Kidney (tissue), 13 donors: ENCODE measurements at regions not wholly inside any gene's neighbourhood (a gene's known extent, or its start where the extent isn't known, plus 50 kb on each side); places are given as distances from the start of the nearest gene placed in this dataset.

Experiments used
- DNase-seq, 5 donors: peaks; one replicate each; pipeline ENCODE4 v3.0.0-alpha.2; 2013 to 2020
- FAIRE-seq: peaks from 2 replicates; lab custom pipeline; 2012; peaks lifted over from hg19 to GRCh38; lab: Jason Lieb, UNC
- H3K27ac ChIP-seq, 2 donors: one replicate each; pipeline ENCODE4 v1.7.0; 2013; ENCODE audit warnings: low read depth in 2 of 2, low read length in 2 of 2, inconsistent platforms in 1 of 2
- H3K27me3 ChIP-seq: one replicate; pipeline ENCODE4 v1.7.1; 2013; ENCODE audit warnings: low read length, inconsistent platforms; ENCODE audit not compliant: control insufficient read depth, insufficient read depth
- H3K36me3 ChIP-seq, 3 donors: one replicate each; pipeline versions ENCODE4 v1.7.0 to v1.7.1; 2013; ENCODE audit warnings: low read length in 3 of 3, control low read depth in 1 of 3, inconsistent platforms in 1 of 3; ENCODE audit not compliant: insufficient read depth in 3 of 3, control insufficient read depth in 2 of 3
- H3K4me1 ChIP-seq, 3 donors: one replicate each; pipeline versions ENCODE4 v1.7.0 to v1.7.1; 2013; ENCODE audit warnings: low read length in 3 of 3, inconsistent platforms in 1 of 3, low read depth in 1 of 3; ENCODE audit not compliant: control insufficient read depth in 2 of 3, insufficient read depth in 2 of 3
- H3K4me3 ChIP-seq, 3 donors: one replicate each; pipeline versions ENCODE4 v1.7.0 to v1.8.1; 2013; ENCODE audit warnings: low read length in 3 of 3, control low read depth in 1 of 3, inconsistent platforms in 1 of 3
- H3K9ac ChIP-seq, 3 donors: one replicate each; pipeline versions ENCODE4 v1.7.0 to v1.7.1; 2013; ENCODE audit warnings: low read length in 3 of 3, control low read depth in 1 of 3, inconsistent platforms in 1 of 3
- H3K9me3 ChIP-seq, 3 donors: one replicate each; pipeline versions ENCODE4 v1.7.0 to v1.7.1; 2013; ENCODE audit warnings: low read length in 3 of 3, control low read depth in 1 of 3, inconsistent platforms in 1 of 3; ENCODE audit not compliant: control insufficient read depth in 2 of 3, insufficient read depth in 1 of 3
- intact Hi-C: fragments of 100-400 bp; cut with DNase I; formaldehyde crosslinking; loops from one replicate; pipeline ENCODE4 v1.11.1; 2022
- TF ChIP-seq, protein P1 (sequence below): IDR thresholded peaks from 3 replicates; pipeline ENCODE4 v1.5.1; 2012; ENCODE audit warnings: mild to moderate bottlenecking, moderate library complexity, borderline replicate concordance; ENCODE audit not compliant: insufficient read depth; ENCODE audit errors: extremely low read depth
- donor health status: control.
- donor health status: control.
- donor health status: control.
- donor health status: control.
- donor health status: control.
- donor health status: DM: yes; HTN: yes; CAD: no.
- donor health status: Normal renal cell carcinoma (clear cell type).

DNA sequence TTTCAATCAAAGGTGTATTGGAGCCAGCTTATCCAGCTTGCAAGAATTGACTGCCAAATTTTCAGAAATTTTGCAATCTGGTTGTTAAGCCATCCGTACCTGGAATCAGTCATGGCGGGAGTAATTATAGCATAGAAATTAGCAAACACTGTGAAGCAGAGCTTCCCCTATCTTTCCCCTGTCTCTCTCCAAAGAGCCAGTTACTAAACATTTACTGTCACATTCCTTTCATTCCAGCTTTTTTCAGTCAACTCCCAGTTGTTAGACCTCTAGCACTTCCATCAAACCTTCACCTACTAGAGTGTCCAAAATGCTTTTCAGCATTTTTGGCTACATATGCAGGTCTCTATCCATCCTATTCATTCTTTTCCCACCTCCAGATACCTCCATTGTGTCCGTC is 137.4 kb downstream of the MC4R start:
- TF ChIP-seq, protein P1, sequence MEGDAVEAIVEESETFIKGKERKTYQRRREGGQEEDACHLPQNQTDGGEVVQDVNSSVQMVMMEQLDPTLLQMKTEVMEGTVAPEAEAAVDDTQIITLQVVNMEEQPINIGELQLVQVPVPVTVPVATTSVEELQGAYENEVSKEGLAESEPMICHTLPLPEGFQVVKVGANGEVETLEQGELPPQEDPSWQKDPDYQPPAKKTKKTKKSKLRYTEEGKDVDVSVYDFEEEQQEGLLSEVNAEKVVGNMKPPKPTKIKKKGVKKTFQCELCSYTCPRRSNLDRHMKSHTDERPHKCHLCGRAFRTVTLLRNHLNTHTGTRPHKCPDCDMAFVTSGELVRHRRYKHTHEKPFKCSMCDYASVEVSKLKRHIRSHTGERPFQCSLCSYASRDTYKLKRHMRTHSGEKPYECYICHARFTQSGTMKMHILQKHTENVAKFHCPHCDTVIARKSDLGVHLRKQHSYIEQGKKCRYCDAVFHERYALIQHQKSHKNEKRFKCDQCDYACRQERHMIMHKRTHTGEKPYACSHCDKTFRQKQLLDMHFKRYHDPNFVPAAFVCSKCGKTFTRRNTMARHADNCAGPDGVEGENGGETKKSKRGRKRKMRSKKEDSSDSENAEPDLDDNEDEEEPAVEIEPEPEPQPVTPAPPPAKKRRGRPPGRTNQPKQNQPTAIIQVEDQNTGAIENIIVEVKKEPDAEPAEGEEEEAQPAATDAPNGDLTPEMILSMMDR = no peak
- Histone ChIP-seq H3K27ac (no peak overlapping the region), H3K4me3 (no peak overlapping the region), H3K4me1 (no peaks in the 10 kb centered on the region), H3K36me3 (no peaks in the 10 kb centered on the region), H3K9me3 (no peaks in the 10 kb centered on the region), H3K27me3 (no peaks in the 10 kb centered on the region), H3K9ac (no peak overlapping the region)
- intact Hi-C loops = no loop called here
- no peak for FAIRE-seq
- peak in 1 of 5 donors; percentile 2 for DNase-seq

GRCh38 chr18:60232541-60232940 is 140.0 kb downstream of the MC4R start:
- intact Hi-C loops = no loop called here
- TF ChIP-seq, protein P1 = no peak
- Histone ChIP-seq H3K4me1 (no peaks in the 10 kb centered on the region), H3K36me3 (no peaks in the 10 kb centered on the region), H3K27me3 (no peaks in the 10 kb centered on the region), H3K27ac (no peak overlapping the region), H3K9ac (no peak overlapping the region), H3K4me3 (no peak overlapping the region), H3K9me3 (no peaks in the 10 kb centered on the region)
- no peak for FAIRE-seq
- DNase-seq = no peak

- Histone ChIP-seq H3K4me3 (no peak overlapping the region), H3K27me3 (no peaks in the 10 kb centered on the region), H3K27ac (no peak overlapping the region), H3K9me3 (no peaks in the 10 kb centered on the region), H3K36me3 (no peaks in the 10 kb centered on the region), H3K9ac (no peak overlapping the region), H3K4me1 (no peaks in the 10 kb centered on the region)
- intact Hi-C loops = no loop called here
- TF ChIP-seq, protein P1 = no peak
- DNase-seq (peak in 1 of 5 donors; percentile 17), FAIRE-seq (no peak)
These were observed 143.7 kb downstream of the MC4R start for GRCh38 chr18:60228609-60229595.
